ENCODE measurements at regions not wholly inside any gene's neighbourhood (a gene's known extent, or its start where the extent isn't known, plus 50 kb on each side); places are given as distances from the start of the nearest gene placed in this dataset.

DNA sequence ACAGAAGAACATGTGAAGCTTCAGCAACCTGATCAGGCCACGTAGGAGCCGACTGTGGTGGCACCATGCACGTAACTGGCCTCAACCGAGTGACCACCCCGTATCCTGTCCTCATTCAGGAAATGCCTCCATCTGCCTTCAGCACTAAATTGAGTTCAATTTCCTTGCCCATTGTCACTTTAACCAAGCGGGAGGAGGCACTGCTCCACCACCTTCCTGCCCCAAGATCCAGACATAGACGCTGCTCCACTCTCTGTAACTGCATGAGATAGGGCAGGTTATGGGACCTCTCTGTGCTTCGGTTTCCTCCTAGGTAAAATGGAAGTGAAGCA is 80.1 kb upstream of the POMGNT2 start:
- Histone ChIP-seq H3K27ac (ENCODE audit: low read depth in 2 of 2, low read length in 1 of 2) (no peak overlapping the region), H3K9me3 (ENCODE audit: control insufficient read depth in 2 of 2, insufficient read depth in 1 of 2, low read depth in 1 of 2, low read length in 1 of 2) (peaks cover 0 to 2% of the 10 kb centered on the region in 2 donors), H3K4me3 (ENCODE audit: low read depth in 1 of 2, low read length in 2 of 2) (no peak overlapping the region), H3K4me1 (ENCODE audit: control insufficient read depth in 2 of 2, insufficient read depth in 2 of 2, low read length in 1 of 2) (no peaks in the 10 kb centered on the region), H3K27me3 (ENCODE audit: control insufficient read depth in 1 of 2, insufficient read depth in 2 of 2, low read length in 2 of 2) (no peaks in the 10 kb centered on the region), H3K36me3 (ENCODE audit: control insufficient read depth in 2 of 2, insufficient read depth in 2 of 2, low read length in 1 of 2) (no peaks in the 10 kb centered on the region)
- 86 to 90% methylated on average over 8 of the region's 8 CpGs for WGBS, 2 donors

DNA sequence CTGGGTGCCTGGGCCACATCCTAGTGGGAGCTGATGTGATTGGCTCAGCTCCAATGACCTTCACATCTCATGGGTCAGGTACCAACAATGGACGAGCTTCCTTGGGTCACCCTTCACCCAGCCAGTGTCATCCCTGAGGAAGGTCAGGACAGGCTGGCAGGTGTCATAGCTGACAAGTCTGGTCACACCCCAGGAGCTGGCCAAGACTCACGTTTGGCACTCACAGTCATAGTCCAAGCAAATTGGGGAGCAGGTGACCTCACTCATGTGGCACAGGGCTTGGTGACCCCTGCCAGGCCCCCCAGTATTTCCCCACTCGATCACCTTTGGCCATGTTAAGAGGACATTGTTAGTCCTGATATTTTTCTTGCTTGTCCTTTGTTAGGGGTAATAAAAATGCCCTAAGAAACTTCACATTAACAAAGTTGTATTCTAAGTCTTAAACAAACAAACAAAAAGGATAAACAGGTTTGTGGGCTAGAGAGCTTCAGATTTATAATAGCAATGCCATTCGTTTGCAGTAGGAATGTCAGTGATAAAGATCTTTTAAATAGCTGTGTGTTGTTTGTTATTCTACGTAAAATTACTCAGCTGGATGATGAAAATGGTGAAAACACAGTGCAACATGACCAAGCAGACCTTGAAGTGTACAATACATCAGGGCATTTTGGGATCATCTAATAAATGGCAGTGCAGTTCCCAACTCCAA is 79.5 kb upstream of the POMGNT2 start:
- WGBS, 2 donors: 62% methylated on average over 5 of the region's 5 CpGs
- H3K27ac ChIP-seq (ENCODE audit: low read depth in 2 of 2, low read length in 1 of 2): no peak overlapping the region
- H3K27me3 ChIP-seq (ENCODE audit: control insufficient read depth in 1 of 2, insufficient read depth in 2 of 2, low read length in 2 of 2): no peaks in the 10 kb centered on the region
- H3K36me3 ChIP-seq (ENCODE audit: control insufficient read depth in 2 of 2, insufficient read depth in 2 of 2, low read length in 1 of 2): no peaks in the 10 kb centered on the region
- peaks cover 0 to 2% of the 10 kb centered on the region in 2 donors for H3K9me3 ChIP-seq (ENCODE audit: control insufficient read depth in 2 of 2, insufficient read depth in 1 of 2, low read depth in 1 of 2, low read length in 1 of 2)
- H3K4me1 ChIP-seq (ENCODE audit: control insufficient read depth in 2 of 2, insufficient read depth in 2 of 2, low read length in 1 of 2): peaks cover 0 to 2% of the 10 kb centered on the region in 2 donors
- no peak overlapping the region for H3K4me3 ChIP-seq (ENCODE audit: low read depth in 1 of 2, low read length in 2 of 2)

DNA sequence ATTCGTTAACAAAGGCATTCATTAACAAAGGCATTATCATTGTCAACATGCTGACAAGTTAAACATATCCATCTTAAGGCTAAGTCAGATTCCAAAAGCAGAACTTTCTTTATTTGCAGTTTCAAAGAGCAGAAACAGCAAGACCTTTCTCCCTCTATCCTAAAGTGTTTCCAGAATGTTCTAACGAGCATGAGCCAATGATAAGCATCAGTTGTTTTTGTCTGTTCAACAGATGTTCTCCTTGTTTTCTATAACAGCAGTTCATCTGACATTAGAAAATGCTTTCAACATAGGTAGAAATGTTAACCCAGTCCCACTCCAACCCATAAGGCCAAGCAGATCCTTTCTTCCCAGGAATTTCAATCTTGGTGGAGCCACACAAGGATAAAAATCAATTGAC is 77.6 kb upstream of the POMGNT2 start:
- Histone ChIP-seq H3K27me3 (ENCODE audit: control insufficient read depth in 1 of 2, insufficient read depth in 2 of 2, low read length in 2 of 2) (no peaks in the 10 kb centered on the region), H3K4me3 (ENCODE audit: low read depth in 1 of 2, low read length in 2 of 2) (no peak overlapping the region), H3K27ac (ENCODE audit: low read depth in 2 of 2, low read length in 1 of 2) (no peak overlapping the region), H3K4me1 (ENCODE audit: control insufficient read depth in 2 of 2, insufficient read depth in 2 of 2, low read length in 1 of 2) (peaks cover 0 to 4% of the 10 kb centered on the region in 2 donors), H3K9me3 (ENCODE audit: control insufficient read depth in 2 of 2, insufficient read depth in 1 of 2, low read depth in 1 of 2, low read length in 1 of 2) (peaks cover 0 to 2% of the 10 kb centered on the region in 2 donors), H3K36me3 (ENCODE audit: control insufficient read depth in 2 of 2, insufficient read depth in 2 of 2, low read length in 1 of 2) (no peaks in the 10 kb centered on the region)
- WGBS, 2 donors: 67 to 76% methylated on average over 2 of the region's 2 CpGs

- Histone ChIP-seq H3K4me3 (ENCODE audit: low read depth in 1 of 2, low read length in 2 of 2) (no peak overlapping the region), H3K4me1 (ENCODE audit: control insufficient read depth in 2 of 2, insufficient read depth in 2 of 2, low read length in 1 of 2) (peaks cover 0 to 4% of the 10 kb centered on the region in 2 donors), H3K9me3 (ENCODE audit: control insufficient read depth in 2 of 2, insufficient read depth in 1 of 2, low read depth in 1 of 2, low read length in 1 of 2) (peaks cover 0 to 2% of the 10 kb centered on the region in 2 donors), H3K27ac (ENCODE audit: low read depth in 2 of 2, low read length in 1 of 2) (peak overlapping the region in 1 of 2 donors; percentile 73), H3K27me3 (ENCODE audit: control insufficient read depth in 1 of 2, insufficient read depth in 2 of 2, low read length in 2 of 2) (no peaks in the 10 kb centered on the region), H3K36me3 (ENCODE audit: control insufficient read depth in 2 of 2, insufficient read depth in 2 of 2, low read length in 1 of 2) (no peaks in the 10 kb centered on the region)
- WGBS, 2 donors: 49% methylated on average over 13 of the region's 13 CpGs
These were observed 75.4 kb upstream of the POMGNT2 start for GRCh38 chr3:43181202-43181821.

GRCh38 chr3:43180694-43181093 is 74.8 kb upstream of the POMGNT2 start:
- Histone ChIP-seq H3K4me1 (ENCODE audit: control insufficient read depth in 2 of 2, insufficient read depth in 2 of 2, low read length in 1 of 2) (peaks cover 0 to 4% of the 10 kb centered on the region in 2 donors), H3K27me3 (ENCODE audit: control insufficient read depth in 1 of 2, insufficient read depth in 2 of 2, low read length in 2 of 2) (no peaks in the 10 kb centered on the region), H3K36me3 (ENCODE audit: control insufficient read depth in 2 of 2, insufficient read depth in 2 of 2, low read length in 1 of 2) (no peaks in the 10 kb centered on the region), H3K4me3 (ENCODE audit: low read depth in 1 of 2, low read length in 2 of 2) (no peak overlapping the region), H3K27ac (ENCODE audit: low read depth in 2 of 2, low read length in 1 of 2) (peak overlapping the region; percentile 39 to 50), H3K9me3 (ENCODE audit: control insufficient read depth in 2 of 2, insufficient read depth in 1 of 2, low read depth in 1 of 2, low read length in 1 of 2) (peaks cover 0 to 2% of the 10 kb centered on the region in 2 donors)
- 71 to 76% methylated on average over 6 of the region's 6 CpGs for WGBS, 2 donors

DNA sequence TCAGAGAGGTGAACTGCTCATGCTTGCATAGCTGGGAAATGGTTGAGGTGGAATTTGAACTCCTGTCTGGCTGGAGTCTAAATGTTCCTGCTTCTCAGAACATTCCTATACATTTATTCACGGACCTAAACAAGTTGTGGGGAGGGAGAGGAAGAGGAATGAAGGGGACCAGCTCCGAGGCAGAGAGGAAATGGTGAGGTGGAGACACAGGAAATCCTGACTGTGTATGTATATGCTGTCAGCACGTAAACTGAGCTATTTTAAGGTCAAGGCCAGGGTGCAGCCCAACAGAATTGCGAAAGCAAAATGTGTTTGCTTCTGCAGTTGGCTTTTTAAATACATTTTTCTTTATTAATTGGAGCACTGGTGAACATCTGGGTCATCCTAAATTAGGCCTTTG is 74.1 kb upstream of the POMGNT2 start:
- 33 to 41% methylated on average over 4 of the region's 4 CpGs for WGBS, 2 donors
- peaks cover 0 to 4% of the 10 kb centered on the region in 2 donors for H3K4me1 ChIP-seq (ENCODE audit: control insufficient read depth in 2 of 2, insufficient read depth in 2 of 2, low read length in 1 of 2)
- peak overlapping the region in 1 of 2 donors; percentile 39 for H3K27ac ChIP-seq (ENCODE audit: low read depth in 2 of 2, low read length in 1 of 2)
- peaks cover 0 to 2% of the 10 kb centered on the region in 2 donors for H3K9me3 ChIP-seq (ENCODE audit: control insufficient read depth in 2 of 2, insufficient read depth in 1 of 2, low read depth in 1 of 2, low read length in 1 of 2)
- H3K36me3 ChIP-seq (ENCODE audit: control insufficient read depth in 2 of 2, insufficient read depth in 2 of 2, low read length in 1 of 2): no peaks in the 10 kb centered on the region
- H3K4me3 ChIP-seq (ENCODE audit: low read depth in 1 of 2, low read length in 2 of 2): no peak overlapping the region
- H3K27me3 ChIP-seq (ENCODE audit: control insufficient read depth in 1 of 2, insufficient read depth in 2 of 2, low read length in 2 of 2): no peaks in the 10 kb centered on the region

GRCh38 chr3:43178891-43179366 is 73.0 kb upstream of the POMGNT2 start:
- no peaks in the 10 kb centered on the region for H3K36me3 ChIP-seq (ENCODE audit: control insufficient read depth in 2 of 2, insufficient read depth in 2 of 2, low read length in 1 of 2)
- peaks cover 0 to 4% of the 10 kb centered on the region in 2 donors for H3K4me1 ChIP-seq (ENCODE audit: control insufficient read depth in 2 of 2, insufficient read depth in 2 of 2, low read length in 1 of 2)
- no peaks in the 10 kb centered on the region for H3K27me3 ChIP-seq (ENCODE audit: control insufficient read depth in 1 of 2, insufficient read depth in 2 of 2, low read length in 2 of 2)
- no peak overlapping the region for H3K4me3 ChIP-seq (ENCODE audit: low read depth in 1 of 2, low read length in 2 of 2)
- H3K27ac ChIP-seq (ENCODE audit: low read depth in 2 of 2, low read length in 1 of 2): peak overlapping the region; percentile 11 to 72
- WGBS, 2 donors: 48 to 60% methylated on average over 10 of the region's 10 CpGs
- peaks cover under 1 to 2% of the 10 kb centered on the region in 2 donors for H3K9me3 ChIP-seq (ENCODE audit: control insufficient read depth in 2 of 2, insufficient read depth in 1 of 2, low read depth in 1 of 2, low read length in 1 of 2)

DNA sequence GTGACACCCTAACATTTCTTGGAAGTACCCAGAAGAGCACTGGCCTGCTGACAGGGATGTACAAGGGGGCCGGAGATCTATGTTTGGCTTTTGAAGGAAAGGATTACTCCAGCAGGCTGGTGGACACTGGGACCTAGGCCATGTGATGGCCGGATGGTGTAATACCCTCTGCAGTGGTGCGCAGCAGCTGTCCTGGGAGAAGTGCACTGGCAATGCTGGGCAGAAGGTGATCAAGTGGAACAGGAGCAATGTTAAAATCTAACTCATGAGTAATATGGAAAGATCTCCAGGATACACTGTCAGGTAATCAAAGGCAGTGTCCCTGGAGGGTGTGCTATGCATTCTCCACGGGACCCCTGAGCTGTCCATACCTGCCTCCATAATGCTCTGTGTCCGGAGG is 71.2 kb upstream of the POMGNT2 start:
- peaks cover 0 to 2% of the 10 kb centered on the region in 2 donors for H3K9me3 ChIP-seq (ENCODE audit: control insufficient read depth in 2 of 2, insufficient read depth in 1 of 2, low read depth in 1 of 2, low read length in 1 of 2)
- WGBS, 2 donors: 89 to 92% methylated on average over 5 of the region's 5 CpGs
- no peak overlapping the region for H3K4me3 ChIP-seq (ENCODE audit: low read depth in 1 of 2, low read length in 2 of 2)
- H3K4me1 ChIP-seq (ENCODE audit: control insufficient read depth in 2 of 2, insufficient read depth in 2 of 2, low read length in 1 of 2): peaks cover 0 to 4% of the 10 kb centered on the region in 2 donors
- H3K27me3 ChIP-seq (ENCODE audit: control insufficient read depth in 1 of 2, insufficient read depth in 2 of 2, low read length in 2 of 2): no peaks in the 10 kb centered on the region
- no peak overlapping the region for H3K27ac ChIP-seq (ENCODE audit: low read depth in 2 of 2, low read length in 1 of 2)
- H3K36me3 ChIP-seq (ENCODE audit: control insufficient read depth in 2 of 2, insufficient read depth in 2 of 2, low read length in 1 of 2): no peaks in the 10 kb centered on the region

DNA sequence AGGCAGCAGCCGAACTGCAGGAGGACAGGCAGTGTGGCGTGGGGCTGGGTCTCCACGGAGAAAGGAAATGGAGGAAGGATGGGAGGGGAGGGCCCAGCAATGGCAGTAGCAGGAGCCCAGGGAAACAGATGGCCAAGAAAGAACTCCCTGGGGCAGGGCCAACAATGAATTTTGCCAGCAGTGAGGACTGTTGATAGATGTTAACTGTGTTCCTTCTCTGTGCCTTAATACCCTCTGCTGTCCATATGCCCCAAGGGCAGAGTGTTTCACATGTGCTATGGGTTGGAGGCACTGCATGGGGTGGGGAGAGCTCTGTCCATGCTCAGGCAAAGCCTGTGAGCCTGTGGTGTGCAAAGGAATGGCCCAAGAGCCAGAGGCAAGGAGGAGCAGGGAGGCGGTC is 70.8 kb upstream of the POMGNT2 start:
- 81% methylated on average over 4 of the region's 4 CpGs for WGBS, 2 donors
- Histone ChIP-seq H3K27me3 (ENCODE audit: control insufficient read depth in 1 of 2, insufficient read depth in 2 of 2, low read length in 2 of 2) (no peaks in the 10 kb centered on the region), H3K4me3 (ENCODE audit: low read depth in 1 of 2, low read length in 2 of 2) (no peak overlapping the region), H3K27ac (ENCODE audit: low read depth in 2 of 2, low read length in 1 of 2) (no peak overlapping the region), H3K4me1 (ENCODE audit: control insufficient read depth in 2 of 2, insufficient read depth in 2 of 2, low read length in 1 of 2) (peaks cover 0 to 4% of the 10 kb centered on the region in 2 donors), H3K9me3 (ENCODE audit: control insufficient read depth in 2 of 2, insufficient read depth in 1 of 2, low read depth in 1 of 2, low read length in 1 of 2) (peaks cover 0 to 2% of the 10 kb centered on the region in 2 donors), H3K36me3 (ENCODE audit: control insufficient read depth in 2 of 2, insufficient read depth in 2 of 2, low read length in 1 of 2) (no peaks in the 10 kb centered on the region)

DNA sequence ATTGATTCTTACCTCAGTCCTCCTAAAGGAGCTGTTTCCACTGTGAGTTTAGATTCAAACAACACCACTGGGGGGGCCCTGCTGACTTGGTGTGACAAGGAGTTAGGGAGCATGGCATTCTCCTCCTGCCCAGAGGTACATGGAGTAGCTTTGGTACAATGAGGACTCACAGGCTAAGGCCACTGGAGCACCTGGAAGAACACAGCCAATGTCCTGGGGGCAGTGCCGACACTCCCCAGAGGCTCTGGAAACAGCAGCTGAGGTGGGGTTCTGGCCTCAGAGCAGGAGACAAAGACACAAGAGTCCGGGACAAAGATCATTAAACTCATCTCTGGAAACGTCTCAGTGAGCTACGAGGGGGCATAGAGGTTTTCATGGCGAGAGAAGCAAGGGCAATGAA is 69.7 kb upstream of the POMGNT2 start:
- 89 to 94% methylated on average over 5 of the region's 5 CpGs for WGBS, 2 donors

More for the DNA sequence above, 69.7 kb upstream of the POMGNT2 start:
- no peak overlapping the region for H3K4me3 ChIP-seq (ENCODE audit: low read depth in 1 of 2, low read length in 2 of 2)
- H3K9me3 ChIP-seq (ENCODE audit: control insufficient read depth in 2 of 2, insufficient read depth in 1 of 2, low read depth in 1 of 2, low read length in 1 of 2): peaks cover 0 to 2% of the 10 kb centered on the region in 2 donors
- H3K27me3 ChIP-seq (ENCODE audit: control insufficient read depth in 1 of 2, insufficient read depth in 2 of 2, low read length in 2 of 2): no peaks in the 10 kb centered on the region
- no peaks in the 10 kb centered on the region for H3K36me3 ChIP-seq (ENCODE audit: control insufficient read depth in 2 of 2, insufficient read depth in 2 of 2, low read length in 1 of 2)
- H3K27ac ChIP-seq (ENCODE audit: low read depth in 2 of 2, low read length in 1 of 2): no peak overlapping the region
- H3K4me1 ChIP-seq (ENCODE audit: control insufficient read depth in 2 of 2, insufficient read depth in 2 of 2, low read length in 1 of 2): peaks cover 0 to 2% of the 10 kb centered on the region in 2 donors

Measured in esophagus (tissue), 2 donors.